RWPE2 (cell line): ENCODE measurements at regions not wholly inside any gene's neighbourhood (a gene's known extent, or its start where the extent isn't known, plus 50 kb on each side); places are given as distances from the start of the nearest gene placed in this dataset.

Experiments used
- ATAC-seq: fragments of 200-7000 bp; cut with Tn5 transposase; 3 replicates; pipeline ENCODE4 v1.9.1; 2021; ENCODE audit warnings: low read depth
- DNase-seq: peaks from one replicate; pipeline ENCODE4 v3.0.0-alpha.2; 2020; ENCODE audit warnings: low spot score
- H3K27ac ChIP-seq: fragments of 450-650 bp; 2 replicates; pipeline ENCODE4 v1.5.1; 2017; ENCODE audit warnings: mild to moderate bottlenecking; ENCODE audit not compliant: poor library complexity, severe bottlenecking
- H3K27me3 ChIP-seq: fragments of 250-450 bp; sonication (Bioruptor Pico); 2 replicates; pipeline ENCODE4 v1.5.1; 2021; ENCODE audit warnings: mild to moderate bottlenecking, moderate library complexity; ENCODE audit not compliant: insufficient read depth, poor library complexity, severe bottlenecking
- H3K36me3 ChIP-seq: fragments of 250-450 bp; sonication (Bioruptor Pico); 2 replicates; pipeline ENCODE4 v1.5.1; 2020; ENCODE audit warnings: low read depth, mild to moderate bottlenecking, moderate library complexity
- H3K4me1 ChIP-seq: fragments of 250-450 bp; sonication (Bioruptor Pico); 2 replicates; pipeline ENCODE4 v1.5.1; 2021; ENCODE audit warnings: mild to moderate bottlenecking, moderate library complexity; ENCODE audit not compliant: insufficient read depth, poor library complexity, severe bottlenecking
- H3K4me3 ChIP-seq: fragments of 250-450 bp; sonication (Bioruptor Pico); 2 replicates; pipeline ENCODE4 v1.5.1; 2021; ENCODE audit warnings: mild to moderate bottlenecking, moderate library complexity; ENCODE audit not compliant: severe bottlenecking
- H3K9me3 ChIP-seq: fragments of 250-450 bp; sonication (Bioruptor Pico); 2 replicates; pipeline ENCODE4 v1.5.1; 2021; ENCODE audit warnings: mild to moderate bottlenecking, moderate library complexity; ENCODE audit not compliant: severe bottlenecking
- CTCF ChIP-seq: fragments of 450-650 bp; IDR thresholded peaks from one replicate; pipeline ENCODE4 v1.5.1; 2017; ENCODE audit warnings: mild to moderate bottlenecking, moderate library complexity; ENCODE audit not compliant: poor library complexity, severe bottlenecking

GRCh38 chr11:80293293-80293692 is 852.5 kb upstream of the TENM4 start:
- H3K27me3 ChIP-seq = no peaks in the 10 kb centered on the region
- H3K4me3 ChIP-seq = no peak overlapping the region
- H3K36me3 ChIP-seq = no peaks in the 10 kb centered on the region
- no peaks in the 10 kb centered on the region for H3K9me3 ChIP-seq
- ATAC-seq (no peak), DNase-seq (no peak)
- no peak overlapping the region for H3K27ac ChIP-seq
- TF ChIP-seq CTCF = no peak
- H3K4me1 ChIP-seq = peaks cover 8% of the 10 kb centered on the region

GRCh38 chr11:80284946-80285785 is 844.3 kb upstream of the TENM4 start:
- H3K27me3 ChIP-seq = no peaks in the 10 kb centered on the region
- no peaks in the 10 kb centered on the region for H3K4me1 ChIP-seq
- ATAC-seq (no peak), DNase-seq (no peak)
- H3K9me3 ChIP-seq = no peaks in the 10 kb centered on the region
- H3K4me3 ChIP-seq = no peak overlapping the region
- H3K27ac ChIP-seq = no peak overlapping the region
- no peak for TF ChIP-seq CTCF
- H3K36me3 ChIP-seq = no peaks in the 10 kb centered on the region

GRCh38 chr11:80282643-80283042 is 841.8 kb upstream of the TENM4 start:
- no peaks in the 10 kb centered on the region for H3K36me3 ChIP-seq
- H3K9me3 ChIP-seq = no peaks in the 10 kb centered on the region
- no peak for DNase-seq
- H3K27ac ChIP-seq = no peak overlapping the region
- no peak overlapping the region for H3K4me3 ChIP-seq
- no peak for ATAC-seq
- no peaks in the 10 kb centered on the region for H3K27me3 ChIP-seq
- H3K4me1 ChIP-seq = no peaks in the 10 kb centered on the region
- no peak for TF ChIP-seq CTCF

GRCh38 chr11:80281194-80281593 is 840.4 kb upstream of the TENM4 start:
- ATAC-seq (no peak), DNase-seq (no peak)
- Histone ChIP-seq H3K36me3 (no peaks in the 10 kb centered on the region), H3K9me3 (no peaks in the 10 kb centered on the region), H3K27me3 (no peaks in the 10 kb centered on the region), H3K4me1 (no peaks in the 10 kb centered on the region), H3K27ac (no peak overlapping the region), H3K4me3 (no peak overlapping the region)
- TF ChIP-seq CTCF = no peak

- Histone ChIP-seq H3K36me3 (no peaks in the 10 kb centered on the region), H3K4me1 (no peaks in the 10 kb centered on the region), H3K4me3 (no peak overlapping the region), H3K27ac (no peak overlapping the region), H3K9me3 (no peaks in the 10 kb centered on the region), H3K27me3 (no peaks in the 10 kb centered on the region)
- no peak for TF ChIP-seq CTCF
- DNase-seq (no peak), ATAC-seq (no peak)
Observed at GRCh38 chr11:80280737-80281136, 839.9 kb upstream of the TENM4 start.
